SW480 (cell line): ENCODE measurements at regions not wholly inside any gene's neighbourhood (a gene's known extent, or its start where the extent isn't known, plus 50 kb on each side); places are given as distances from the start of the nearest gene placed in this dataset.
A peak's percentile ranks its signal among the peaks of the same experiment; 100 is the strongest.
"Not testable (repeated sequence)": the region's sequence is repeated elsewhere in the genome, so short reads cannot be mapped to it uniquely, and the experiment has no call there.

Experiments used
- DNase-seq: peaks from one replicate; pipeline ENCODE4 v3.0.0-alpha.2; 2016; ENCODE audit warnings: low spot score

DNA sequence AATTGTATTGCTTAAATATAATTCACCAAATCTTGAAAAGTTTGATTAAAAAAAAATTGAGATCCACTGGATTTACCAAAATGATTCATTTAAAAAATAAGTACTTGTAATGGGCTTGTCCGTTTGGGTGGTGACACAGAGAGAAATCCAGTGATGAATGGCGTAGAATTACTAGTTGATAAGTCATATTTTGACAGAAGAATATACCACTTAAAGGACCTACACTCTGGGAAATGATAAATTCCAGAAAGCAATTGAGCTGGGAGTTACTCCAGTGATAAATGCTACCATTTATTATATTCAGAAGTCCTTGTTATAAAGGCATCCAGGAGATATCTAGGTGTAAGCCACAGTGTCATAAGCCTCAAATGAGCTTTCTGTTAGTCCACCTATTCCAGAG lies 141.8 kb upstream of the CFAP20DC start:
- no peak for DNase-seq

DNA sequence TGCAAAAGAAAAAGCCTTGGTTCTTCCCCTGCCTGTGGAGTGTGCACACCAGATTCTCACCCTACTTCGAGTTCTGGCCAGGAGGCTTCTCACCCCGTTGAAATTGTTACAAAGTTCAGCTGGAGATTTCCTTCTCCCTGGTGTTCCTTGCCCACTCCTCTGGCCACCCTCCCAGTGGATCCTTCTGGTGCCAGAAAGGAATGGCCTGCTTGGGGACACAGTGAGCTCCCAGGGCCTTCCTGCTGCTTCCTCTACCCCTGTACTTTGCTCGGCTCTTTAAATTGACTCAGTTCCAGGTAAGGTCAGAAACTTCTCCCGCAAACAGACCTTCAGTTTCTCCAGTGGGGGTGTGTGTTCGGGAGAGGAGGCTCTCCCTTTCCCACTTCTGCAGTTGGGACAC lies 140.1 kb upstream of the CFAP20DC start:
- no peak for DNase-seq

DNA sequence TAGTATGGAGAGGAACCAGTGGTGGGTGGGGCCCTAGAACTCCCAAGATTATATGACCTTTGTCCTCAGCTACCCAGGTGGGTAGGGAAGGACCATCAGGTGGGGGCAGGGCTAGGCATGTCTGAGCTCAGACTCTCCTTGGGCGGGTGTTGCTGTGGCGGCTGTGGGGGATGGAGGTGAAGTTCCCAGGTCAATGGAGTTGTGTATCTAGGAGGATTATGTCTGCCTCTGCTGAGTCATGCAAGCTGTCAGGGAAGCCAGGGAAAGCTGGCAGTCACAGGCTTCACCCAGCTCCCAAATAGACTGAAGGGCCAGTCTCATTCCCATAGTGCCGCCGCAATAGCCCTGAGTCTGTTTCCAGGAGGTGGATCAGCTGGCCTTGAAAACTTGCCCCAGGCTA lies 139.7 kb upstream of the CFAP20DC start:
- DNase-seq: peak; percentile 39

DNA sequence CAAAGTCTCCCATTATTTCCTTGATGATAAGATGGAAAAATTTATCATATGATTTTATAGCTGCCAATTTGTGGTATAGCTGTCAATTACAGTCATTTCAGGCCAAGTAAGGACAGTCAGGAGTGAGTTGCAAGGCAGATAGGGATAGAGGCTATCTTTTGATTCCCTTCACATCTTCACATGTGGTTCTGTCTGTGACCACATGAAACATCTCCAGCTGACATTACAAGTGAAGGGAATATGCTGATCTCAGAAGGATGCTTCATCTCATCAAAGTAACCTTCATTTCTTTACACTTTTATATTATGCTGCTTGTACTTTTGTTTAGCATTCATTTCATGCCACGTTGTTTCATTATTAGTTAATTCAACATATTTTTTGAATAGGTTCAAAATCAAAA lies 136.9 kb upstream of the CFAP20DC start:
- peak; percentile 36 for DNase-seq

DNA sequence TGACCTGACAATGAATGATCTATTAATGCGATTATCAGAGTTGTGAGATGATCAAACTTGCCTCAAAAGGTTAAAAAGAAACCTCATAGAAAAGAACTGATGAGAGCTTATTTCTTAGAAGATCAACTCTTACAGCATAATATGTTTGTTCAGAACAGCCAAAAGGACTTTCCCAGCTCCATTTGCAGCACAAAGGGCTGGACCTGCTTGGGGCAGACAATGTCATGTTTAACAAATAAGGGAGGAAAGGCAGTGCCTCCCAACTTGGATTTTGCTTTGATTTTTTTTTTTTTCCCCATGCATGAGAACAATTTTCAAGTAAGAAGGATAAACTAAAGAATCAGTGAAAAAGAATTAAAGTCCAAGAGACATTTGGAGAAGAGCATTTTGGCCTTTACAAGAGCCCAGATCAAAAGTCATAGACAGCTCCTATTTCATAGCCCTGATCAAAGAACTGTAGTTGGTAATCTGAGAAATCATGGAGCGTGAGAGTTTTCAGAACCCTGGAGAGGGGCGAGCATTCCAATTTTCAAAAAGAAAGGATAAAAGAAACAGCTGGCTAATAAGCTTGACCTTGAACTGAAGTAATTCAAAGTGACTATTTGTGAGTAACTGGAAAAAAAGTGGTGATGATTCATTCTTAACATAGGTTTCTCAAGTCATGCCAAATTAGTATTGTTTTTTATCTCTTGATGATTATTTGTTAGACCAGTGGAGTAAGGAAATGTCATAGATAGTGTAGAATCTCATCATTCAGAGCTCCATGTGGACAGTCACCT lies 136.0 kb upstream of the CFAP20DC start:
- peak; percentile 16 for DNase-seq

DNA sequence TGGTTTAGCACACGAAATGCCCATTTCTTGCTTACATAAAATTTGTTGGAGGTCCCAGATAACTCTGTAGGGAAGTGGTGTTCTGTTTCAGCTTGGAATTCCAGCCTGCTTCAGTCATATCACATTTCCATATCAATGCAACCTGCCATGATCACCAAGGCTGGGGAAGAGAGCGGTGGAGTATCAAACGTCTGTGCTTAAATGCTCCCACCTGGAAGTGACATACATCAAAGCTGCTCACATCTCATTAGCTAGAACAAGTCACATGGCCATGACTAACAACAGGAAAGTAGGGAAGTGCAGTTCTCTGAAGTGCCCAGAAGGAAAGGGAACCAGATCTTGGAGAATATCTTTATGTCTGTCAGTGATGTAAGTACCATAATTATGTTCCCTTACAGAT lies 130.2 kb upstream of the CFAP20DC start:
- DNase-seq: no peak

DNA sequence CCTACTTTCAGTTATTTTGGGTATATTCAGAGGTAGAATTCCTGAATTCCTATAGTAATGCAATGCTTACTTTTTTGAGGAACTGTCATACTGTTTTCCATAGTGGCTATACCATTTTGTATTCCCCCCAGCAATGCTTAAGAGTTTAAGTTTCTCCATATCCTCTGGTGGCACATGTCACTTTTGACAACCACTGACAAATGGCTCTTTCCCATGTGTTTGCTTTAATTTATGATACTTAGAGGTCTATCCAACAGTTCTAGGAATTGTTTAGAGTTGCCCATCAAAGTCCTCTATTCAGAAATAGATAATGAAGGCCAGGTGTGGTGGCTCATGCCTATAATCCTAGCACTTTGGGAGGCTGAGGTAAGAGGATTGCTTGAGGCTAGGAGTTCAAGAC lies 128.9 kb upstream of the CFAP20DC start:
- DNase-seq: no peak

DNA sequence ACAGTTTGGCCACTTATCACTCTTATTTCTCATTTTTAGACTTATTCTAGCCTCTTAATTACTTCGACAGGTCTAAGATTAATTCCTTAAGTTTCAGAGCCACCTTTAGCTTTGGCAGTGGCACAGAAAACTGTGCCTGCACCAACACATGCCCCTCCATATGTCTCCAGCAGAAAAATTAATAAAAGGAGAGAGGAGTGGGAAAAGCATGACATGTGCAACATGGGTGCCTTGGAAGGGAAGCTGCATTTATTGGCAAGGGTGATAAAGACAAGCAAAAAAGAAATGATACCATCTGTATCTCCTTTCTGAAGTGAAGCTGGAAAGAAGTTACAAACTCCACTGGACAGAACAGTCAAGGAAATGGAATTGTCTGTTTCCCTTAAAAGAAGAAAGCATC lies 121.7 kb upstream of the CFAP20DC start:
- no peak for DNase-seq

DNA sequence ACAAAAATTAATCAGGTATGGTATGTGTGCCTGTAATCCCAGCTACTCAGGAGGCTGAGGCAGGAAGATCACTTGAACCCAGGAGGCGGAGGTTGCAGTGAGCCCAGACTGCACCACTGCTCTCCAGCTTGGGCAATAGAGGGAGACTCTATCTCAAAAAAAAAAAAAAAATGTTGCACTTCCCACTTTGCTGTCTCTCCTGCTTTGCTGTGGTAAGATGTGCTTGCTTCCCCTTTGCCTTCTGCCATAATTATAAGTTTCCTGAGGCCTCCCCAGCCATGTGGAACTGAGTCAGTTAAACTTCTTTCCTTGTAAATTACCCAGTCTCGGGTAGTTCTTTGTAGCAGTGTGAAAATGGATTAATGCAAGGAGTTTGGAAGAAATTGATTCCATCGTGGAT lies 120.3 kb upstream of the CFAP20DC start:
- not testable (repeated sequence) for DNase-seq

DNA sequence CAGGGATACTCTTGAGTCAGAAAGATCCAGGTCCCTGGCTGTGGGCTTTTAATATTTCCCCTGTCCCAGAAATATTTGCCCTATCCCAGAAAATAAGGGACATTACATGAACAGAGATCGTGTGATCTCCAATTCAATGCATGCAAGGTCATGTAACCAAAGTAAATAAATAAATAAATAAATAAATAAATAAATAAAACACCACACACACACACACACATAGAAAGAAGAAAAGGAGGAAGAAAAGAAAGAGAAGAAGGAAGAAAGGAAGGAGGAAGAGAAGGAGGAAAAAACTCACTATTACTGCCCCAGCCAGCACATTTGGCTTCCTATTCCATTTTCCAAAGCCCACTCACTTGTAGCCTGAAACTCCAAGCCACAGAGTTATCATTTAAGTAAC lies 117.9 kb upstream of the CFAP20DC start:
- no peak for DNase-seq

DNA sequence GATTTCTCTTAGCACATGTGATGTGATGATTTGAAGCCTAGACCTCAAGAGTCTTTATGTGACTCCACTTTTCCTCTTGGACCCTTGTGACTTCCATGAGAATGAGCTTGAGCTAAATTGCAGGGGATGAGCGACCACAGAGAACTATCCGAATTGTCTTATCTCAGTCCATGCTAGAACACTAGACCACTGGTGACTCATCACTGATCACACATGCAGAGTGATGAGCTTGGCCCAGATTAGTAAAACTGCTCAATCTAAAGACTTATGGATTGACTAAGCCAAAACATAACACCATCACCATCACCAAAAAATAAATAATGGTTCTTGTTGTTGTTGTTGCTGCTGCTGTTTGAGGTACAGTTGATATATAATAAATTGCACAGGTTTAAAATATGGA lies 114.1 kb upstream of the CFAP20DC start:
- DNase-seq: no peak

DNA sequence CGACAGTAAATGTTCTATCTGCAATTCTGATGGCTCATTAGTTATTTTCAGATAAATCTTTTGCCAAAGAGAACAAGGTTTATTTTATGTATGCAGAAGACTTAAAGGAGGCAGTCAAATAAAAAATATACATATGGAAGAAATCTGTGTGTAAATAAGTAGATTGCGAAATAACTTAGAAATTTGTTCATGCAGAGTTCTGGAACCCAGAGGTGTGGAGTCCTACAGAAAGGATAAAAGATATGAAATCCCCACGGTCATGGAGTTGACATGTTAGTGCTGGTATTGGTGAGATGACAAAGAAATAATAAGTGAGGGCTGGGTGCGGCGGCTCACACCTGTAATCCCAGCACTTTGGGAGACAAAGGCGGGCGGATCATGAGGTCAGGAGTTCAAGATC lies 111.2 kb upstream of the CFAP20DC start:
- DNase-seq: no peak

DNA sequence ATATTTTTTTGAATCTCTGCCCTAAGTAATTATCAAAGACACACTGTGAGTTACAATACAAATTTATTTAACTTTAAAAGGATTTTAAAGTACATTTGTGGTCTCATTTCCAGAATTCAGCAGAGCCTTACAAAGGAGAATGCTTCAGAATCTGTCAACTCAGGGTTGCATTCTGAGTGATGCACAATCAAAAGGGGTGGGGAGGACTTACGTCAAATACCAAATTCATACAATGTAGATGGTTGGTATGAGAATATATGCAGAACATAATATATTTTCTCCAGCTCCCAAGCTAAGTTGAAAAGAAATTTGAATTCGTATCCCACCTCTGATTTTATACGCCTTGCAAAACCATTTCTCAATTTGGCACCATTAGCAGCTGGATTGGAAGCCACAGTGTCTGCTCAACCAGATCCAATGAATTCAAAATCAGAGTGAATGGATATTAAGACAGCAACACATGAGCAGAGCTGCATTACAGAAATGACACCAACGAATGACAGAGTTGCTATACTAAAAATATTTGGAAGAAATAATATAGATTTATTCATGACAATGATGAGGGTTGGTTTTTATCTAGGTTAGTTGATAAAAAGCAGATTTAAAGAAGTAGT lies 110.4 kb upstream of the CFAP20DC start:
- DNase-seq: no peak

DNA sequence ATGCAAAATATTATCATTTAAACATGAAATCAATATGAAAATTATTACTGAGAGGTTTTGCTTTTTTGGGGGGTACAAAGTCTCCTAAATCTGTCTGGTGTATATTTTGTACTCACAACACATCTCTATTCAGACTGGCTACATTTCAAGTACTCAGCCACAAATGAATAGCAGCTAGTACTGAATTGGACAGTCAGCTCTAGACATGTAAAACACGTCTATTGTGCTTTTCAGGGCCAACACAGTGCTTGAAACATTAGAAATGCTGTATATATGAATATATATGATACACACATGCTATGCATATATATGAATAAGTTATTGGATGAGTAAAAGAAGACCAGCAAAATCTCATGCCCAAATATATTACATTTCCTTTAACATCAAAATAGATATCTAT lies 103.8 kb upstream of the CFAP20DC start:
- DNase-seq: no peak

DNA sequence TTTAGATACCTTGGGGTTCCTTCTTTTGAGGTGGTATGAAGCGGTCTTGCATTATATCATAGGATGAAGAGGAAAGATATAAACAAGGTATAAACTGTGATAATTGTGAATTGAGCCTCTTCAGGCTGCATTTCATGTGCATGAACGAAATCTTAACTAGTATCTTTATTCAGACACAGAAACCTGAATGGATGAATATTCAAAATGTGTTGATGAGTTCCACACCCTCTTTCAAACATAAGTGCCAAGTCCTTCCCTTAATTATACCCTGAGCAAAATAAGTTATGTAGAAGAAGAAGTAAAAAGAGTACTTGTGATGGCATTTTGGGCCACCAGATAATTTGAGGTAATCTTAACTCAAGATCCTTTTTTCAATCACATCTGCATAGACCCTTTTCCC lies 103.1 kb upstream of the CFAP20DC start:
- DNase-seq: no peak

DNA sequence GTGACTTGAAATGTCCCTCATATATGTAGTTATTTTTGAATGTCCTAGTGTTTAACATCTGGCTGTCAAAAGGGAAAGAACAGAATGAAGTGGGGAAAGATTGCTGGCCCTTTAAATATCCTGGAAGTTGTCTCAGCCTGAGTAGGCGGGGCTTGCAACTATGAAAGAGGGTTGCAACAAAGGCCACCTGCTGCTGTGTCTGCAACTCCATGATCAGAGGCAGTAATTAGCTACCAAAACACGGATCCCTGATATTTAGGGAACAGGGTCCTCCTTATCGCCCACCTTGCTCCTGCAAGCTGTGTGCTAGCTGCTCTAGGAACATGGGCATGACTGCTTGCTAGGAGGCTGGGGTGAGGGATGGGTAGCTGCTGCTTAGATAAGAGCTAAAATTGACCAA lies 100.2 kb upstream of the CFAP20DC start:
- DNase-seq: peak; percentile 2

DNA sequence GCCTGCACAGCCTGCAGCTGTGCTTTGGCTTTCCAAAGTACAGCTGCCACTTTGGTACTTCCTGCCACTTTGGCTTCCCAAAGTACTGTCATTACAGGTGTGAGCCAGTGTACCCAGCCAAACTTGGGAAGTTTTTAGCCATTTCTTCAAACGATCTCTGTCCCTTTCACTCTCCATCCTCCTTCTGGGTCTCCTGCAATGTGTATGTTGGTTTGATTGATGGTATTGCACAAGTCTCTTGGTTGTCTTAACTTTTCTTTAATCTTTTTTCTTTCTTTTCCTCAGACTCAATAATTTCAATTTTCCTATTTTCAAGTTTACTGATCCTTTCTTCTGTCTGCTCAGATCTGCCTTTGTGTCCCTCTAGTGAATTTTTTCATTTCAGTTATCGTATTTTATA lies 99.3 kb upstream of the CFAP20DC start:
- DNase-seq: no peak

DNA sequence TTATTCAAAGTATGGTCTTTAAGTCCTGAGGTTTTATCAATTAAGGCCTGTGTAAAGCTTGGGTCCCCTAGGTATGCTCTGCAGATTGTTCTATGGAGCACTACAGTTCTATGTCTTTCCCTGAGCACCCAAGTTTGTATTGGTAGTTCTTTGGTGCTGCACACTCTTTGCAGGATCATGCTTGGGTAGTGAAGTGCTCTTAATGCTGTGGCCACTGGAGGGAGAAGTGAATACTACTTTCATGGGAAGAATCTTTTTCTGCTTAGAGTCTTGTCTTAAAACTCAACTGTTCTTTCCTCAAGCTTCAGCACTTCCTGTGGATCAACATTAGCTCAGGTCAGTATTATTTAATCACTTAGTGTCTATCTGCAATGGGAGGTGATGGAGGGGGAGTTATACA lies 93.6 kb upstream of the CFAP20DC start:
- DNase-seq: no peak

DNA sequence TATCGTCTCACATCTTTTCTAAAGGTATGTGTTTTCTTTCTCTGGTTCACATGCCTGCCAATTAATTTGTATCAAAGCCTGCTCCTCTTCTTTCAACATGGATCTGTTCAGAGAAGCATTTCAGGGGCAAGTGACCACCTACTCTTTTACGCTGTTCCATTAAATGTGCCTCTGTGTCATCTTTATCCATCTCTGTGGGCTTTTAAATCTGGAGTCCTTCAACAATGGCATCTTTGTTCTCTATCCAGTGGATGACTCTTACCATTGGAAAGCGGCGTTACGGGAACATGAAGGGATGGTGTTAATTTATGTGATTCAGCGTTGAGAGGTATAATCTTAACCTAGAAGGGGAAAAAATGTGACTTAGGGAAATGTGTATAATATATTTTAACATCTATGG lies 92.7 kb upstream of the CFAP20DC start:
- DNase-seq: peak; percentile 20

DNA sequence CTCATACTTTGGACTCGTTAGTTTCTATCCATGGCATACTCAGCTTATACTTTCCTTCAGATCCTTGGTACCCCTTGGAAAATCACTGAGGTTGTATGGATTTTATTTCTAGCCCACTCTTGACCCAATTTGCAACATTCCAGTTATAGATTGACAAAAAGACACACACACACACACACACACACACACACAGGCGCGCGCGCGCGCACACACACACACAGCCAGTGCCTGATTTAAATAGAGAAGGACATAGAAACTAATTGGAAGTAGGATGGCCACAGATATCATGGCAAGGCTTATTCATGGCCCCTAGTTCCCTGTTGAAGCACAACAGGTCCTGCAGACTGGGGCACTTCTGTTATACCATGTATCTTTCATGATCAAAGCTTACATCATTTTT lies 89.1 kb upstream of the CFAP20DC start:
- DNase-seq: no peak

DNA sequence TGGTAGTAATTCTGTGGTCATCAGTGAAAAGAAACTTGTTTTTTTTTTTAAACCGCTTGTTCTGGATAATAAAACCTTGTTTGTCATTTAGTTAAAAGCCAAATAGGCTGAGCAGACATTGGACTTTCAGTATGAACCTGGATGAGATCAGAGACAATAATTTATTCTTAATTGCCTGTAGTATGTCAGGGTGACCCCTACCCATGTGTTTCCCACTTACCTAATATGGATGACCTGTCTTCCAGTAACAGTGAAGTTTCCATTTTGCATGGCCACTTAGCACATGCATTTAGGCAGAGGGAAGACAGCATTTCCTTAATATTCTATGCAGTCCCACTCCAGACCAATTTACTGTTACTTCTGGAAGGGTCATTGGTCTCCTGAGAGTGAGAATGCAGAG lies 87.6 kb upstream of the CFAP20DC start:
- DNase-seq: no peak

DNA sequence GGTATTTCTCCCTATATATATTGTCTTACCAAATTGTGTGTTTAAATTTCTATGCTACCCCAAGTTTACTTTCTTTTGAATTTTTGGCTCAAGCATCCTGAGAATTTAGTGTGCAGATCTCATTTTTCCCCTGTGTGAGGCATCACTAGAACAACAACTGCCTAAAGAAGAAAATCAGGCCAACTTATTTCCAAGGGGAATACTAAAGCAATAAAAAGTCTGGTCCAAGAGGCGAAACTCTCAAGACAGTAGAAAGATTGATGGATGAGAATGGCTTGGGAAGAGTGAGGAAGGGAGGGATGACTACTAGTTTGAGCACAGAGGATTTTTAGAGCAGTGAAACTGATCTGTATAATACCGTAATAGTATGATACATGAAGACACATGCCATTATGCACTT lies 86.3 kb upstream of the CFAP20DC start:
- DNase-seq: no peak

DNA sequence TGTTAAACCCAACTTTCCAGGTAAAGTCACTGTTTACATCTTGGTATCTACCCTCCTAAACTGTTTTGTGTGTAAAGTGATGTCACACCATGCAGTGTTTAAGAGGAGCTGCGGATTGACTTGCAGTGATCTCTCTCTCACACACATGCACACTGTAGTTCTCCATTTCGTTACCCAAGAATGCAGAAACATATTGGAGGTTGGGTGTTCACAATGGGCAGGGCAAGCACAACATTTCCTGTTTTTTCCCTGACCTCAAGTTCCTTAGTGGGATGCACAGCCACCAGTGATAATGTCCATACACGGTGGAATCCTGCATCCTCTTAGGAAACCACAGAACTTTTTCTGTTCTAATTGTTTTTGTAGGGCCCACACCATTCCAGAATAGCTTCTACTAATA lies 85.3 kb upstream of the CFAP20DC start:
- DNase-seq: no peak

DNA sequence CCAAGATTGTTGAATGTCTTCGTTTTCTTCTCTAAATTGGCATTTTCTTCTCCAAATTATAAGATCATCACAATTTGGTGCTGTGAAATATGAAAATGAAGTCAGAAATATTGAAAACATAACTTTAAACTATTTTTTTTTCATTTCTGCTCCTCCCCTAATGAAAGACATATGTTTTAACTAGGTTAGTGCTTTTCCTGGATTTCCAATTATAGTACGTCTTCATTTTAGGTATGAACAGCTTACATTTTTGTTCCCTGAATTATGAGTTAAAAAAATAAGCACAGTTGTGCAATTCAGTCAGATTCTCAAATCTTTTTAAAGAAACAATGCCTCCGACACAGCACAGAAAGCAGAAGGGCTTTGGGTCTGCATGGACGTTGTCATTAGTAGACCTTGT lies 83.5 kb upstream of the CFAP20DC start:
- DNase-seq: no peak
